HEK293 (cell line): ENCODE measurements at regions not wholly inside any gene's neighbourhood (a gene's known extent, or its start where the extent isn't known, plus 50 kb on each side); places are given as distances from the start of the nearest gene placed in this dataset.

Source experiments
- FEZF1 ChIP-seq: fragments of 450-650 bp; formaldehyde crosslinking; IDR thresholded peaks from 2 replicates; pipeline ENCODE4 v1.5.1; 2016; ENCODE audit warnings: missing biosample characterization, missing genetic modification characterization
- HIC1 ChIP-seq: fragments of 450-650 bp; formaldehyde crosslinking; IDR thresholded peaks from 2 replicates; pipeline ENCODE4 v1.5.1; 2016; ENCODE audit warnings: missing biosample characterization, missing genetic modification characterization
- MZF1 ChIP-seq: fragments of 450-650 bp; formaldehyde crosslinking; IDR thresholded peaks from 2 replicates; pipeline ENCODE4 v1.5.1; 2017; ENCODE audit warnings: missing biosample characterization, missing genetic modification characterization, borderline replicate concordance
- PRDM4 ChIP-seq: fragments of 450-650 bp; formaldehyde crosslinking; IDR thresholded peaks from 2 replicates; pipeline ENCODE4 v1.5.1; 2017; ENCODE audit warnings: missing biosample characterization, missing genetic modification characterization
- RBAK ChIP-seq: fragments of 450-650 bp; formaldehyde crosslinking; IDR thresholded peaks from 2 replicates; pipeline ENCODE4 v1.5.1; 2016; ENCODE audit warnings: missing biosample characterization, missing genetic modification characterization
- TRIM28 ChIP-seq: IDR thresholded peaks from 2 replicates; pipeline ENCODE4 v1.6.1; 2011; ENCODE audit warnings: low read length, control low read depth, borderline replicate concordance
- ZBTB10 ChIP-seq: fragments of 450-650 bp; formaldehyde crosslinking; IDR thresholded peaks from 2 replicates; pipeline ENCODE4 v1.5.1; 2016; ENCODE audit warnings: missing biosample characterization, missing genetic modification characterization
- ZBTB20 ChIP-seq: fragments of 450-650 bp; formaldehyde crosslinking; IDR thresholded peaks from 2 replicates; pipeline ENCODE4 v1.5.1; 2016; ENCODE audit warnings: missing biosample characterization, missing genetic modification characterization
- ZBTB48 ChIP-seq: fragments of 450-650 bp; formaldehyde crosslinking; IDR thresholded peaks from 2 replicates; pipeline ENCODE4 v1.5.1; 2016; ENCODE audit warnings: missing biosample characterization, missing genetic modification characterization
- ZBTB49 ChIP-seq: fragments of 450-650 bp; formaldehyde crosslinking; IDR thresholded peaks from 2 replicates; pipeline ENCODE4 v1.5.1; 2016; ENCODE audit warnings: missing biosample characterization, missing genetic modification characterization, low read depth
- ZFHX2 ChIP-seq: fragments of 450-650 bp; formaldehyde crosslinking; conservative IDR thresholded peaks from 2 replicates; pipeline ENCODE4 v1.5.1; 2016; ENCODE audit warnings: missing biosample characterization, missing genetic modification characterization
- ZNF121 ChIP-seq: fragments of 450-650 bp; formaldehyde crosslinking; IDR thresholded peaks from 2 replicates; pipeline ENCODE4 v1.5.1; 2016; ENCODE audit warnings: missing biosample characterization, missing genetic modification characterization
- ZNF174 ChIP-seq: fragments of 450-650 bp; formaldehyde crosslinking; IDR thresholded peaks from 2 replicates; pipeline ENCODE4 v1.5.0; 2017; ENCODE audit warnings: missing biosample characterization, mild to moderate bottlenecking, missing genetic modification characterization
- ZNF2 ChIP-seq: fragments of 450-650 bp; formaldehyde crosslinking; IDR thresholded peaks from 2 replicates; pipeline ENCODE4 v1.5.1; 2016; ENCODE audit warnings: missing biosample characterization, missing genetic modification characterization
- ZNF26 ChIP-seq: fragments of 450-650 bp; formaldehyde crosslinking; IDR thresholded peaks from 2 replicates; pipeline ENCODE4 v1.5.1; 2016; ENCODE audit warnings: missing biosample characterization, missing genetic modification characterization
- ZNF324 ChIP-seq: fragments of 450-650 bp; formaldehyde crosslinking; IDR thresholded peaks from 2 replicates; pipeline ENCODE4 v1.5.1; 2016; ENCODE audit warnings: missing biosample characterization, missing genetic modification characterization
- ZNF350 ChIP-seq: fragments of 450-650 bp; formaldehyde crosslinking; IDR thresholded peaks from 2 replicates; pipeline ENCODE4 v1.5.0; 2017; ENCODE audit warnings: missing biosample characterization, mild to moderate bottlenecking, missing genetic modification characterization
- ZNF404 ChIP-seq: fragments of 450-650 bp; formaldehyde crosslinking; IDR thresholded peaks from 2 replicates; pipeline ENCODE4 v1.5.1; 2017; ENCODE audit warnings: missing biosample characterization, missing genetic modification characterization
- ZNF449 ChIP-seq: fragments of 450-650 bp; formaldehyde crosslinking; IDR thresholded peaks from 2 replicates; pipeline ENCODE4 v1.5.1; 2017; ENCODE audit warnings: missing biosample characterization, mild to moderate bottlenecking, missing genetic modification characterization, moderate library complexity
- ZNF521 ChIP-seq: fragments of 450-650 bp; formaldehyde crosslinking; IDR thresholded peaks from 2 replicates; pipeline ENCODE4 v1.5.1; 2017; ENCODE audit warnings: missing biosample characterization, mild to moderate bottlenecking, missing genetic modification characterization
- ZNF580 ChIP-seq: fragments of 450-650 bp; formaldehyde crosslinking; IDR thresholded peaks from 2 replicates; pipeline ENCODE4 v1.5.1; 2016; ENCODE audit warnings: missing biosample characterization, missing genetic modification characterization
- ZNF626 ChIP-seq: fragments of 450-650 bp; sonication (Bioruptor Pico); formaldehyde crosslinking; IDR thresholded peaks from 2 replicates; pipeline ENCODE4 v1.5.1; 2018; ENCODE audit warnings: missing biosample characterization, missing genetic modification characterization, inconsistent platforms
- ZNF639 ChIP-seq: fragments of 450-650 bp; formaldehyde crosslinking; IDR thresholded peaks from 2 replicates; pipeline ENCODE4 v1.5.1; 2016; ENCODE audit warnings: missing biosample characterization, missing genetic modification characterization
- ZNF654 ChIP-seq: fragments of 450-650 bp; formaldehyde crosslinking; IDR thresholded peaks from 2 replicates; pipeline ENCODE4 v1.5.1; 2016; ENCODE audit warnings: low read depth, missing biosample characterization, missing genetic modification characterization
- ZNF791 ChIP-seq: fragments of 450-650 bp; formaldehyde crosslinking; IDR thresholded peaks from 2 replicates; pipeline ENCODE4 v1.5.1; 2016; ENCODE audit warnings: missing biosample characterization, missing genetic modification characterization
- ZSCAN16 ChIP-seq: fragments of 450-650 bp; formaldehyde crosslinking; IDR thresholded peaks from 2 replicates; pipeline ENCODE4 v1.5.1; 2016; ENCODE audit warnings: missing biosample characterization, missing genetic modification characterization

- TF ChIP-seq ZNF404 (tag by site-specific recombination) (no peak), ZNF580 (tag by site-specific recombination) (no peak), MZF1 (no peak), ZFHX2 (tag by site-specific recombination) (peak; percentile 56), ZNF2 (no peak), ZBTB49 (no peak), ZNF174 (tag by site-specific recombination) (no peak), ZSCAN16 (tag by site-specific recombination) (no peak), ZNF521 (tag by site-specific recombination) (no peak), ZNF654 (tag by site-specific recombination) (no peak), HIC1 (tag by site-specific recombination) (no peak), ZNF26 (tag by site-specific recombination) (no peak), TRIM28 (no peak; the same call in 1 of the 2 replicates), PRDM4 (0 out of 2 replicates have a peak, but pooled peaks have one; percentile 24), ZNF350 (tag by site-specific recombination) (no peak), FEZF1 (tag by site-specific recombination) (peak; percentile 89), ZBTB20 (tag by site-specific recombination) (no peak), ZNF626 (tag by site-specific recombination) (no peak), ZNF791 (tag by site-specific recombination) (no peak), ZNF324 (tag by site-specific recombination) (0 out of 2 replicates have a peak, but pooled peaks have one; percentile 54), ZBTB48 (no peak), ZNF639 (tag by site-specific recombination) (no peak), ZNF449 (tag by site-specific recombination) (no peak), RBAK (tag by site-specific recombination) (no peak), ZNF121 (no peak), ZBTB10 (tag by site-specific recombination) (no peak)
Observed at GRCh38 chr11:116232364-116232828, 540.4 kb downstream of the BUD13 start (continued).
